IPS DF 4.7 (cell line): ENCODE measurements at regions not wholly inside any gene's neighbourhood (a gene's known extent, or its start where the extent isn't known, plus 50 kb on each side); places are given as distances from the start of the nearest gene placed in this dataset.
"Not testable (repeated sequence)": the region's sequence is repeated elsewhere in the genome, so short reads cannot be mapped to it uniquely, and the experiment has no call there.

ENCODE experiments used
- DNase-seq: peaks from one replicate; pipeline ENCODE4 v3.0.0-alpha.2; 2013; ENCODE audit warnings: low spot score; ENCODE audit errors: extremely low read depth

GRCh38 chr22:49512487-49513165 lies 315.0 kb downstream of the BRD1 start:
- DNase-seq: no peak

- DNase-seq: not testable (repeated sequence)
Measured at GRCh38 chr22:49511393-49512189, 316.1 kb downstream of the BRD1 start.

GRCh38 chr22:49510718-49511117 lies 317.0 kb downstream of the BRD1 start:
- DNase-seq: no peak

- no peak for DNase-seq
Measured at GRCh38 chr22:49509016-49509415, 318.7 kb downstream of the BRD1 start.

- DNase-seq: no peak
Measured at GRCh38 chr22:49508561-49508960, 319.1 kb downstream of the BRD1 start.

- DNase-seq: no peak
Measured at GRCh38 chr22:49507607-49508292, 319.9 kb downstream of the BRD1 start.

- DNase-seq: no peak
Measured at GRCh38 chr22:49506010-49506400, 321.7 kb downstream of the BRD1 start.

GRCh38 chr22:49505337-49506009 lies 322.2 kb downstream of the BRD1 start:
- no peak for DNase-seq

GRCh38 chr22:49503896-49504521 lies 323.7 kb downstream of the BRD1 start:
- no peak for DNase-seq

- DNase-seq: no peak
Measured at GRCh38 chr22:49503321-49503720, 324.4 kb downstream of the BRD1 start.

- DNase-seq: no peak
Measured at GRCh38 chr22:49502126-49502826, 325.4 kb downstream of the BRD1 start.

- DNase-seq: no peak
Measured at GRCh38 chr22:49500942-49501395, 326.7 kb downstream of the BRD1 start.

GRCh38 chr22:49500076-49500460 lies 327.6 kb downstream of the BRD1 start:
- DNase-seq: no peak

- no peak for DNase-seq
Measured at GRCh38 chr22:49499433-49500075, 328.1 kb downstream of the BRD1 start.

GRCh38 chr22:49497266-49497665 lies 330.4 kb downstream of the BRD1 start:
- DNase-seq: no peak

GRCh38 chr22:49494555-49494954 lies 333.1 kb downstream of the BRD1 start:
- DNase-seq: no peak

GRCh38 chr22:49492741-49493251 lies 334.9 kb downstream of the BRD1 start:
- no peak for DNase-seq

- DNase-seq: no peak
Measured at GRCh38 chr22:49492308-49492707, 335.4 kb downstream of the BRD1 start.

- no peak for DNase-seq
Measured at GRCh38 chr22:49491726-49492125, 335.9 kb downstream of the BRD1 start.

- no peak for DNase-seq
Measured at GRCh38 chr22:49491221-49491635, 336.4 kb downstream of the BRD1 start.
